ENCODE measurements at regions not wholly inside any gene's neighbourhood (a gene's known extent, or its start where the extent isn't known, plus 50 kb on each side); places are given as distances from the start of the nearest gene placed in this dataset.
"Not testable (repeated sequence)": the region's sequence is repeated elsewhere in the genome, so short reads cannot be mapped to it uniquely, and the experiment has no call there.

DNA sequence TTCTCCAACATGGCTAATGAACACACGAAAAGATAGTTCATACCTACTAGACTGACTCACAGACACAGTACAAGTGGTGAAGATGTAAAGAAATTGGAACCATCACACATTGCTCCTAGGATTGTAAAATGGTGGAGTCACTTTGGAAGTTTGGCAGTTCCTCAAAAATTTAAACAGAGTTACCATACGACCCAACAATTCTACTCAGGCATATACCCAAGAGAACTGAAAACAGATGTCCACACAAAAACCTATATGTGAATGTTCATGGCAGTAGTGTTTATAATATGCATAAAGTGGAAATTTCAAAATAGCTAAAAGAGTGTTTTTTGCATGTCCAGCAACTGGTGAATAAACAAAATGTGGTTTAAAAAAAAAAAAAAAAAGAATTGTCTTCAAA, 332.6 kb downstream of the PLPP3 start:
- H3K4ac ChIP-seq (ENCODE audit: low read depth, low read length); H3K9me3 ChIP-seq (ENCODE audit: insufficient read depth, low read depth, low read length); H4K91ac ChIP-seq (ENCODE audit: low read depth, low read length); H3K27me3 ChIP-seq (ENCODE audit: insufficient read depth, low read length); H3K14ac ChIP-seq (ENCODE audit: low read length); H3K79me2 ChIP-seq (ENCODE audit: control insufficient read depth, insufficient read depth, low read length, poor library complexity); DNase-seq; H3K4me3 ChIP-seq (ENCODE audit: low read depth, low read length); H4K8ac ChIP-seq (ENCODE audit: low read depth, low read length); H3K79me1 ChIP-seq (ENCODE audit: low read length); H3K4me1 ChIP-seq (ENCODE audit: control insufficient read depth in 1 of 2, insufficient read depth in 2 of 2, low read length in 2 of 2); H3K27ac ChIP-seq (ENCODE audit: low read depth, low read length); H3K9ac ChIP-seq (ENCODE audit: low read length); H2BK12ac ChIP-seq (ENCODE audit: low read length); H3K18ac ChIP-seq (ENCODE audit: low read length); H2AK5ac ChIP-seq (ENCODE audit: low read length); H2AFZ ChIP-seq (ENCODE audit: insufficient read depth, low read length, poor library complexity); H3K23ac ChIP-seq (ENCODE audit: low read length); H2BK120ac ChIP-seq (ENCODE audit: insufficient read depth, low read length, poor library complexity); H3K4me2 ChIP-seq (ENCODE audit: low read length); H4K12ac ChIP-seq (ENCODE audit: low read depth, low read length); H3K36me3 ChIP-seq (ENCODE audit: control insufficient read depth in 1 of 2, insufficient read depth in 2 of 2, low read length in 2 of 2); H2BK5ac ChIP-seq (ENCODE audit: low read depth, low read length, poor library complexity): not testable (repeated sequence)
- no CpG with 5 or more reads among the region's 2 CpGs for WGBS (ENCODE audit: extremely low coverage, insufficient coverage, insufficient read length)

GRCh38 chr1:56240400-56240799, 339.0 kb downstream of the PLPP3 start:
- no peak overlapping the region for H3K4ac ChIP-seq (ENCODE audit: low read depth, low read length)
- H3K4me1 ChIP-seq (ENCODE audit: control insufficient read depth in 1 of 2, insufficient read depth in 2 of 2, low read length in 2 of 2), result peaks cover 0 to 5% of the 10 kb centered on the region in 2 experiments
- H3K9me3 ChIP-seq (ENCODE audit: insufficient read depth, low read depth, low read length), result no peaks in the 10 kb centered on the region
- H2AFZ ChIP-seq (ENCODE audit: insufficient read depth, low read length, poor library complexity), result no peak overlapping the region
- no peak overlapping the region for H2BK5ac ChIP-seq (ENCODE audit: low read depth, low read length, poor library complexity)
- no peaks in the 10 kb centered on the region for H3K36me3 ChIP-seq (ENCODE audit: control insufficient read depth in 1 of 2, insufficient read depth in 2 of 2, low read length in 2 of 2)
- no peak overlapping the region for H3K14ac ChIP-seq (ENCODE audit: low read length)
- no peak overlapping the region for H2AK5ac ChIP-seq (ENCODE audit: low read length)
- no peak overlapping the region for H3K9ac ChIP-seq (ENCODE audit: low read length)
- no peak for DNase-seq
- WGBS (ENCODE audit: extremely low coverage, insufficient coverage, insufficient read length), result no CpG with 5 or more reads among the region's 1 CpG
- H4K12ac ChIP-seq (ENCODE audit: low read depth, low read length), result no peak overlapping the region
- no peak overlapping the region for H4K91ac ChIP-seq (ENCODE audit: low read depth, low read length)
- no peak overlapping the region for H2BK12ac ChIP-seq (ENCODE audit: low read length)
- H3K27ac ChIP-seq (ENCODE audit: low read depth, low read length), result no peak overlapping the region
- no peak overlapping the region for H4K8ac ChIP-seq (ENCODE audit: low read depth, low read length)
- H2BK120ac ChIP-seq (ENCODE audit: insufficient read depth, low read length, poor library complexity), result no peak overlapping the region
- no peaks in the 10 kb centered on the region for H3K79me1 ChIP-seq (ENCODE audit: low read length)
- no peak overlapping the region for H3K18ac ChIP-seq (ENCODE audit: low read length)
- H3K79me2 ChIP-seq (ENCODE audit: control insufficient read depth, insufficient read depth, low read length, poor library complexity), result no peaks in the 10 kb centered on the region
- no peak overlapping the region for H3K4me2 ChIP-seq (ENCODE audit: low read length)
- no peak overlapping the region for H3K4me3 ChIP-seq (ENCODE audit: low read depth, low read length)
- no peaks in the 10 kb centered on the region for H3K27me3 ChIP-seq (ENCODE audit: insufficient read depth, low read length)
- no peak overlapping the region for H3K23ac ChIP-seq (ENCODE audit: low read length)

- H3K4me1 ChIP-seq (ENCODE audit: control insufficient read depth in 1 of 2, insufficient read depth in 2 of 2, low read length in 2 of 2), result peaks cover 0 to 7% of the 10 kb centered on the region in 2 experiments
- H3K4me2 ChIP-seq (ENCODE audit: low read length), result no peak overlapping the region
- no peak overlapping the region for H3K23ac ChIP-seq (ENCODE audit: low read length)
- no peak overlapping the region for H2BK5ac ChIP-seq (ENCODE audit: low read depth, low read length, poor library complexity)
- no peak overlapping the region for H4K12ac ChIP-seq (ENCODE audit: low read depth, low read length)
- H2AFZ ChIP-seq (ENCODE audit: insufficient read depth, low read length, poor library complexity), result no peak overlapping the region
- H3K14ac ChIP-seq (ENCODE audit: low read length), result no peak overlapping the region
- peaks cover 6% of the 10 kb centered on the region for H3K79me1 ChIP-seq (ENCODE audit: low read length)
- no peak overlapping the region for H3K9ac ChIP-seq (ENCODE audit: low read length)
- WGBS (ENCODE audit: extremely low coverage, insufficient coverage, insufficient read length), result no CpG with 5 or more reads among the region's 4 CpGs
- no peak overlapping the region for H3K4me3 ChIP-seq (ENCODE audit: low read depth, low read length)
- no peak for DNase-seq
- H3K27me3 ChIP-seq (ENCODE audit: insufficient read depth, low read length), result no peaks in the 10 kb centered on the region
- H2BK120ac ChIP-seq (ENCODE audit: insufficient read depth, low read length, poor library complexity), result no peak overlapping the region
- H3K9me3 ChIP-seq (ENCODE audit: insufficient read depth, low read depth, low read length), result no peaks in the 10 kb centered on the region
- H2BK12ac ChIP-seq (ENCODE audit: low read length), result no peak overlapping the region
- H3K36me3 ChIP-seq (ENCODE audit: control insufficient read depth in 1 of 2, insufficient read depth in 2 of 2, low read length in 2 of 2), result no peaks in the 10 kb centered on the region
- no peak overlapping the region for H3K27ac ChIP-seq (ENCODE audit: low read depth, low read length)
- no peak overlapping the region for H4K8ac ChIP-seq (ENCODE audit: low read depth, low read length)
- H3K4ac ChIP-seq (ENCODE audit: low read depth, low read length), result no peak overlapping the region
- H3K18ac ChIP-seq (ENCODE audit: low read length), result no peak overlapping the region
- no peak overlapping the region for H2AK5ac ChIP-seq (ENCODE audit: low read length)
- no peaks in the 10 kb centered on the region for H3K79me2 ChIP-seq (ENCODE audit: control insufficient read depth, insufficient read depth, low read length, poor library complexity)
- H4K91ac ChIP-seq (ENCODE audit: low read depth, low read length), result no peak overlapping the region
Observed at GRCh38 chr1:56237491-56238064, 341.8 kb downstream of the PLPP3 start.

DNA sequence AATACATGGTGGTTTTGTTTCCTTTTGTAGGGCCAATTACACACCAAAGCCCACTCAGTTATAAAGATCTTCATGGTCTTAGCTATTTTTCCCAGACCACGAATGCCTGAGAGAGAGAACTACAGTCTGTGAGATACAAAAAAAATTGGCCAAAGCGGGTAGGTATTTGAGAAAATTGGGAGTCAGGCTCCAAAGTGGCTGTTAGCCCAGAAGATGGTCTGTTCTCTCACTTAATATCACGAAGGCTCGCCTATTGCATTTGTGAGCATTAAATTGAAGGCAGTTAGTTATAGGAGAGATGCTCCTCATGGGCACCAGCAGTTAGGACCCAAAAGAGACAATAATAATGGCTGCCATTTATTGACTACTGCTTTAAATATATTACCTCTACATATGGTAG, 342.7 kb downstream of the PLPP3 start:
- Histone ChIP-seq H3K4me3 (ENCODE audit: low read depth, low read length) (no peak overlapping the region), H4K8ac (ENCODE audit: low read depth, low read length) (no peak overlapping the region), H4K91ac (ENCODE audit: low read depth, low read length) (no peak overlapping the region), H3K36me3 (ENCODE audit: control insufficient read depth in 1 of 2, insufficient read depth in 2 of 2, low read length in 2 of 2) (no peaks in the 10 kb centered on the region), H2AFZ (ENCODE audit: insufficient read depth, low read length, poor library complexity) (no peak overlapping the region), H4K12ac (ENCODE audit: low read depth, low read length) (no peak overlapping the region), H3K4me2 (ENCODE audit: low read length) (no peak overlapping the region), H3K27ac (ENCODE audit: low read depth, low read length) (peak overlapping the region; percentile 43), H2BK5ac (ENCODE audit: low read depth, low read length, poor library complexity) (no peak overlapping the region), H3K27me3 (ENCODE audit: insufficient read depth, low read length) (no peaks in the 10 kb centered on the region), H2AK5ac (ENCODE audit: low read length) (no peak overlapping the region), H3K14ac (ENCODE audit: low read length) (no peak overlapping the region), H3K79me1 (ENCODE audit: low read length) (peaks cover 6% of the 10 kb centered on the region), H3K23ac (ENCODE audit: low read length) (no peak overlapping the region), H3K9me3 (ENCODE audit: insufficient read depth, low read depth, low read length) (no peaks in the 10 kb centered on the region), H3K18ac (ENCODE audit: low read length) (no peak overlapping the region), H2BK120ac (ENCODE audit: insufficient read depth, low read length, poor library complexity) (no peak overlapping the region), H3K79me2 (ENCODE audit: control insufficient read depth, insufficient read depth, low read length, poor library complexity) (no peaks in the 10 kb centered on the region), H2BK12ac (ENCODE audit: low read length) (no peak overlapping the region), H3K4me1 (ENCODE audit: control insufficient read depth in 1 of 2, insufficient read depth in 2 of 2, low read length in 2 of 2) (peaks cover 0 to 7% of the 10 kb centered on the region in 2 experiments), H3K4ac (ENCODE audit: low read depth, low read length) (no peak overlapping the region), H3K9ac (ENCODE audit: low read length) (no peak overlapping the region)
- no peak for DNase-seq
- WGBS (ENCODE audit: extremely low coverage, insufficient coverage, insufficient read length), result no CpG with 5 or more reads among the region's 4 CpGs

Data from trophoblast cell (in vitro differentiated cells and primary cell).